CD14-positive monocyte (primary cell): ENCODE measurements at regions not wholly inside any gene's neighbourhood (a gene's known extent, or its start where the extent isn't known, plus 50 kb on each side); places are given as distances from the start of the nearest gene placed in this dataset.

Experiments
- DNase-seq, 3 donors: peaks; one replicate each; pipeline ENCODE4 v3.0.0-alpha.2; 2011 to 2022
- H2AFZ ChIP-seq: 2 replicates; pipeline ENCODE4 v1.6.0; 2012; ENCODE audit warnings: mild to moderate bottlenecking, low read depth, low read length, inconsistent platforms; ENCODE audit not compliant: insufficient read depth, poor library complexity, severe bottlenecking
- H3K27ac ChIP-seq, 2 donors: 1 replicate in 1 of 2; 2 replicates in 1 of 2; pipeline ENCODE4 v1.5.1; 2012 to 2013; ENCODE audit warnings: low read length in 2 of 2, control low read depth in 1 of 2, inconsistent platforms in 1 of 2, low read depth in 1 of 2, mild to moderate bottlenecking in 1 of 2
- H3K27me3 ChIP-seq, 2 donors: one replicate each; pipeline versions ENCODE4 v1.6.0 to v1.6.1; 2011 to 2013; ENCODE audit warnings: low read length in 2 of 2; ENCODE audit not compliant: control insufficient read depth in 2 of 2, insufficient read depth in 2 of 2
- H3K36me3 ChIP-seq, 2 donors: replicated peaks in 1 of 2; 1 replicate in 1 of 2; 2 replicates in 1 of 2; pipeline versions ENCODE4 v1.5.1 to v1.6.1; 2012 to 2013; ENCODE audit warnings: low read length in 2 of 2, control low read depth in 1 of 2, inconsistent platforms in 1 of 2, mild to moderate bottlenecking in 1 of 2; ENCODE audit not compliant: insufficient read depth in 2 of 2, control insufficient read depth in 1 of 2
- H3K4me1 ChIP-seq, 2 donors: 1 replicate in 1 of 2; 2 replicates in 1 of 2; pipeline versions ENCODE4 v1.5.1 to v1.6.1; 2012 to 2013; ENCODE audit warnings: low read length in 2 of 2, control low read depth in 1 of 2, inconsistent platforms in 1 of 2, mild to moderate bottlenecking in 1 of 2, moderate library complexity in 1 of 2; ENCODE audit not compliant: insufficient read depth in 2 of 2, control insufficient read depth in 1 of 2
- H3K4me2 ChIP-seq: replicated peaks from 2 replicates; pipeline ENCODE3; 2012; ENCODE audit warnings: low read length, moderate library complexity, mild to moderate bottlenecking; ENCODE audit not compliant: poor library complexity, severe bottlenecking; ENCODE audit errors: extremely low read depth
- H3K4me3 ChIP-seq, 3 experiments: fragments of 200-600 bp in 1 of 3; sonication (generic) in 1 of 3; replicated peaks in 1 of 3; 1 replicate in 2 of 3; 2 replicates in 1 of 3; pipeline ENCODE4 v1.5.1; 2011 to 2013; ENCODE audit warnings: low read length in 3 of 3, mild to moderate bottlenecking in 3 of 3, control low read depth in 2 of 3, low read depth in 2 of 3, inconsistent platforms in 1 of 3, moderate library complexity in 1 of 3
- H3K79me2 ChIP-seq: 2 replicates; pipeline ENCODE4 v1.6.0; 2012; ENCODE audit warnings: mild to moderate bottlenecking, control low read depth, inconsistent platforms, low read length, moderate library complexity; ENCODE audit not compliant: insufficient read depth
- H3K9ac ChIP-seq: 2 replicates; pipeline ENCODE4 v1.6.0; 2017; ENCODE audit warnings: low read length, mild to moderate bottlenecking; ENCODE audit not compliant: insufficient read depth, poor library complexity, severe bottlenecking
- H3K9me3 ChIP-seq, 2 donors: replicated peaks in 1 of 2; 1 replicate in 1 of 2; 2 replicates in 1 of 2; pipeline versions ENCODE4 v1.5.1 to v1.6.1; 2012 to 2013; ENCODE audit warnings: low read length in 2 of 2, control low read depth in 1 of 2; ENCODE audit not compliant: control insufficient read depth in 1 of 2, insufficient read depth in 1 of 2
- H4K20me1 ChIP-seq: 2 replicates; pipeline ENCODE4 v1.6.0; 2012; ENCODE audit warnings: mild to moderate bottlenecking, low read length, control low read depth, moderate library complexity; ENCODE audit not compliant: insufficient read depth
- H3K27ac Mint-ChIP-seq, 7 donors: one replicate each; pipeline ENCODE4 v1.8.0; 2020; ENCODE audit warnings: mild to moderate bottlenecking in 7 of 7, mixed read lengths in 7 of 7, moderate library complexity in 6 of 7, inconsistent platforms in 2 of 7
- H3K27me3 Mint-ChIP-seq, 3 donors: one replicate each; pipeline ENCODE4 v1.8.0; 2021 to 2022; ENCODE audit warnings: low read depth in 3 of 3, mild to moderate bottlenecking in 3 of 3, mixed read lengths in 3 of 3, moderate library complexity in 3 of 3, inconsistent platforms in 1 of 3
- H3K36me3 Mint-ChIP-seq, 2 donors: one replicate each; pipeline ENCODE4 v1.8.0; 2020; ENCODE audit warnings: mixed read lengths in 2 of 2, inconsistent platforms in 1 of 2, mild to moderate bottlenecking in 1 of 2
- H3K4me1 Mint-ChIP-seq: one replicate; pipeline ENCODE4 v1.8.0; 2020; ENCODE audit warnings: mild to moderate bottlenecking, mixed read lengths
- H3K4me3 Mint-ChIP-seq, 2 donors: one replicate each; pipeline ENCODE4 v1.8.0; 2020; ENCODE audit warnings: mild to moderate bottlenecking in 2 of 2, mixed read lengths in 2 of 2, moderate library complexity in 1 of 2
- H3K9me3 Mint-ChIP-seq, 7 donors: one replicate each; pipeline ENCODE4 v1.8.0; 2020 to 2022; ENCODE audit warnings: mixed read lengths in 7 of 7, mild to moderate bottlenecking in 6 of 7, moderate library complexity in 6 of 7, inconsistent platforms in 2 of 7
- CTCF ChIP-seq: fragments of 200-600 bp; IDR thresholded peaks from one replicate; pipeline ENCODE4 v1.8.0; 2022; ENCODE audit warnings: antibody characterized with exemption, mild to moderate bottlenecking
- WGBS: methylation state at CpG from one replicate; pipeline ENCODE4 v1.1.5; 2013; ENCODE audit warnings: missing lambda C conversion rate; ENCODE audit not compliant: insufficient coverage; 5-methylcytosine and 5-hydroxymethylcytosine counted together
- intact Hi-C, 2 donors: fragments of 100-400 bp; cut with micrococcal nuclease; formaldehyde crosslinking; loops; one replicate each; pipeline versions ENCODE4 v1.15.0 to v1.15.1; 2023

GRCh38 chr10:52438119-52438518 lies 124.0 kb downstream of the DKK1 start:
- peaks cover 0 to 2% (median 0%) of the 10 kb centered on the region in 3 donors for H3K27me3 Mint-ChIP-seq
- intact Hi-C loops: no loop called here
- no peaks in the 10 kb centered on the region for H3K79me2 ChIP-seq
- no peak for TF ChIP-seq CTCF
- H3K4me2 ChIP-seq: no peak overlapping the region
- H3K4me3 ChIP-seq: no peak overlapping the region
- no peak overlapping the region for H3K4me3 Mint-ChIP-seq
- no peaks in the 10 kb centered on the region for H3K36me3 ChIP-seq
- H2AFZ ChIP-seq: no peak overlapping the region
- no peaks in the 10 kb centered on the region for H4K20me1 ChIP-seq
- no peaks in the 10 kb centered on the region for H3K4me1 ChIP-seq
- no peak overlapping the region for H3K27ac Mint-ChIP-seq
- no peaks in the 10 kb centered on the region for H3K27me3 ChIP-seq
- no peaks in the 10 kb centered on the region for H3K9me3 ChIP-seq
- no peak for DNase-seq
- H3K27ac ChIP-seq: no peak overlapping the region
- H3K9me3 Mint-ChIP-seq: peaks cover 0 to 3% (median 2%) of the 10 kb centered on the region in 7 donors
- H3K4me1 Mint-ChIP-seq: no peaks in the 10 kb centered on the region
- H3K9ac ChIP-seq: no peak overlapping the region
- H3K36me3 Mint-ChIP-seq: no peaks in the 10 kb centered on the region
- no CpG with 5 or more reads among the region's 6 CpGs for WGBS

GRCh38 chr10:52440612-52441285 lies 126.7 kb downstream of the DKK1 start:
- intact Hi-C loops: no loop called here
- no peak overlapping the region for H3K27ac ChIP-seq
- Mint-ChIP-seq H3K36me3 (no peaks in the 10 kb centered on the region), H3K27me3 (peaks cover 0 to 2% (median 0%) of the 10 kb centered on the region in 3 donors), H3K4me3 (no peak overlapping the region), H3K27ac (no peak overlapping the region), H3K4me1 (no peaks in the 10 kb centered on the region), H3K9me3 (peaks cover 0 to 3% (median 2%) of the 10 kb centered on the region in 7 donors)
- no peak overlapping the region for H2AFZ ChIP-seq
- H3K4me2 ChIP-seq: no peak overlapping the region
- H3K27me3 ChIP-seq: no peaks in the 10 kb centered on the region
- DNase-seq: no peak
- no peaks in the 10 kb centered on the region for H4K20me1 ChIP-seq
- no peak overlapping the region for H3K4me3 ChIP-seq
- H3K79me2 ChIP-seq: no peaks in the 10 kb centered on the region
- H3K9me3 ChIP-seq: no peaks in the 10 kb centered on the region
- no peaks in the 10 kb centered on the region for H3K36me3 ChIP-seq
- H3K4me1 ChIP-seq: no peaks in the 10 kb centered on the region
- no peak overlapping the region for H3K9ac ChIP-seq
- no peak for TF ChIP-seq CTCF
- 86% methylated on average over 3 of the region's 7 CpGs for WGBS
